Esophagus squamous epithelium (tissue), 5 donors: ENCODE measurements at regions not wholly inside any gene's neighbourhood (a gene's known extent, or its start where the extent isn't known, plus 50 kb on each side); places are given as distances from the start of the nearest gene placed in this dataset.

Source experiments
- DNase-seq: peaks from one replicate; lab custom pipeline; 2025; lab: John Stamatoyannopoulos, UW
- H3K27ac ChIP-seq, 4 donors: fragments of 200-600 bp; sonication (generic); one replicate each; pipeline ENCODE4 v1.5.1; 2016 to 2019; ENCODE audit warnings: mild to moderate bottlenecking in 1 of 4
- H3K27me3 ChIP-seq, 4 donors: fragments of 200-600 bp; sonication (generic); 1 replicate in 3 of 4; 2 replicates in 1 of 4; pipeline versions ENCODE4 v1.5.1 to v1.6.0; 2017 to 2021; ENCODE audit warnings: antibody characterized with exemption in 1 of 4
- H3K36me3 ChIP-seq, 3 donors: fragments of 200-600 bp; sonication (generic); one replicate each; pipeline ENCODE4 v1.5.1; 2016 to 2019
- H3K4me1 ChIP-seq, 3 donors: fragments of 200-600 bp; sonication (generic); one replicate each; pipeline ENCODE4 v1.5.1; 2017 to 2019
- H3K4me3 ChIP-seq, 4 donors: fragments of 200-600 bp; sonication (generic); 1 replicate in 3 of 4; 2 replicates in 1 of 4; pipeline ENCODE4 v1.5.1; 2016 to 2019; ENCODE audit warnings: mild to moderate bottlenecking in 2 of 4, moderate library complexity in 1 of 4
- H3K9me3 ChIP-seq, 3 donors: fragments of 200-600 bp; sonication (generic); one replicate each; pipeline ENCODE4 v1.5.1; 2016 to 2019
- CTCF ChIP-seq, 6 experiments: fragments of 450-650 bp in 4 of 6; fragments of 200-600 bp in 2 of 6; sonication (generic) in 2 of 6; IDR thresholded peaks; one replicate each; pipeline ENCODE4 v1.5.1; 2016 to 2019; ENCODE audit warnings: antibody characterized with exemption in 6 of 6, mild to moderate bottlenecking in 4 of 6, moderate library complexity in 4 of 6
- POLR2A ChIP-seq, 4 donors: fragments of 450-650 bp; IDR thresholded peaks; one replicate each; pipeline ENCODE4 v1.6.1; 2017; ENCODE audit warnings: antibody characterized with exemption in 4 of 4, mild to moderate bottlenecking in 4 of 4, moderate library complexity in 3 of 4
- WGBS, 2 donors: methylation state at CpG; one replicate each; pipeline ENCODE4 v1.1.5; 2018; 5-methylcytosine and 5-hydroxymethylcytosine counted together
- intact Hi-C: fragments of 100-400 bp; cut with DNase I; formaldehyde crosslinking; loops from one replicate; pipeline ENCODE4 v1.15.0; 2022
- donor health status: DM: yes; HTN: yes; CAD: no.

GRCh38 chr1:212155219-212155618 lies 119.7 kb downstream of the DTL start:
- intact Hi-C loops, result no loop called here
- no peaks in the 10 kb centered on the region for H3K36me3 ChIP-seq
- no peaks in the 10 kb centered on the region for H3K27me3 ChIP-seq
- peaks cover 0 to 20% (median 5%) of the 10 kb centered on the region in 3 donors for H3K4me1 ChIP-seq
- no peak for DNase-seq
- no peaks in the 10 kb centered on the region for H3K9me3 ChIP-seq
- TF ChIP-seq POLR2A (IDR thresholded peaks at IDR 0.05) (no peak), CTCF (IDR thresholded peaks at IDR 0.05) (no peak)
- H3K4me3 ChIP-seq, result no peak overlapping the region
- H3K27ac ChIP-seq, result no peak overlapping the region

GRCh38 chr1:212157252-212157651 lies 121.7 kb downstream of the DTL start:
- Histone ChIP-seq H3K36me3 (no peaks in the 10 kb centered on the region), H3K27ac (peak overlapping the region in 3 of 4 donors; percentile 40 to 77 (median 50)), H3K9me3 (no peaks in the 10 kb centered on the region), H3K4me3 (no peak overlapping the region), H3K27me3 (no peaks in the 10 kb centered on the region), H3K4me1 (peaks cover 8 to 32% (median 13%) of the 10 kb centered on the region in 3 donors)
- WGBS, 2 donors, result 29 to 63% methylated on average over 6 of the region's 6 CpGs
- DNase-seq, result no peak
- intact Hi-C loops, result no loop called here
- no peak for TF ChIP-seq POLR2A (IDR thresholded peaks at IDR 0.05)
- no peak for TF ChIP-seq CTCF (IDR thresholded peaks at IDR 0.05)

DNA sequence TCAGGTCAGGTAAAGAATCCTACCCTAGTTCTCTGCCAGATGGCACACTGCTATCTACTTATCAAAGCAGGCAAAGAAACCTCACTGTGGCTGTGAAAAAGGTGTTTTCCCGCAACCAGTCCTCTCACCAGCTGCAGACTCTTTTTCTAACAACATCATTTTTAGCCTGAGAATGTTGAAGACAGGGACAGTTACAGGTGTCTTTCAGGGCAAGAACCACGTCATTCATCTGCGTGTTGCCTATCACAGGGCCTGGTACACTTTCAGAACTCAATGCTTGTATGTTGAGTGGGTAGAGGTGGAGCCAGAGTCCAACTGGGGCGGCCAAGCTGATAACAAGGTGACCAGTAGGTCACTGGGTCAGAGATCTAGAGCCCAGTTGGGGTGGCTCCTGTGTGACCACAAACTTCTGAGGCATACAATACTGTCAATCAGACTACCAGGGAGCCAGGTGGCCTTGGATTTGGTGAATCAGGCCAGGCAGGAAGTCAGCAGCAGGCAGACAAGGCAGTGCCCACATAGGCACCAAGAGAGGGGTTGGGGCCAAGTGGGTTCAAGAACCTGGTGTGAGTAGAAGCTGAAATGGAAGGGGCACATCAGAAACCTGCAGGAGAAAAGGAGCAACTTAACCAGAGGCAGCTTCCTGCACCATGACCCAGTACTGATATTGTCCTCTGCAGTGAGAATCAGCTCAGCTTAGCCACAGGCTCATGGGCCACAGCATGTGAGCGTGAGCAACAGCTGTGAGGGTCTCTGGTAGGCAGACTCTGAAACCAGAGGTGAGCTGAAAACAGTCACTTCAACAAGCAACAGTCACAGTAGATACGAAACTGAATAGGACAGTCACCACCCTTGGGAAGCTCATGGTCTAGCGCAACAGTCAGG lies 123.6 kb downstream of the DTL start:
- H3K27me3 ChIP-seq, result no peaks in the 10 kb centered on the region
- H3K4me1 ChIP-seq, result peaks cover 16 to 39% (median 20%) of the 10 kb centered on the region in 3 donors
- H3K9me3 ChIP-seq, result no peaks in the 10 kb centered on the region
- DNase-seq, result no peak
- TF ChIP-seq CTCF (IDR thresholded peaks at IDR 0.05) (no peak), POLR2A (IDR thresholded peaks at IDR 0.05) (no peak)
- H3K36me3 ChIP-seq, result no peaks in the 10 kb centered on the region
- H3K27ac ChIP-seq, result peak overlapping the region in 1 of 4 donors; percentile 5
- no peak overlapping the region for H3K4me3 ChIP-seq
- intact Hi-C loops, result no loop called here
- WGBS, 2 donors, result 88 to 95% methylated on average over 6 to 7 of the region's 7 CpGs

GRCh38 chr1:212161231-212161781 lies 123.9 kb upstream of the PPP2R5A start:
- DNase-seq, result no peak
- Histone ChIP-seq H3K4me3 (no peak overlapping the region), H3K27me3 (no peaks in the 10 kb centered on the region), H3K27ac (peak overlapping the region in 3 of 4 donors; percentile 35 to 60 (median 47)), H3K9me3 (no peaks in the 10 kb centered on the region), H3K4me1 (peaks cover 16 to 42% (median 20%) of the 10 kb centered on the region in 3 donors), H3K36me3 (no peaks in the 10 kb centered on the region)
- TF ChIP-seq CTCF (IDR thresholded peaks at IDR 0.05) (no peak), POLR2A (IDR thresholded peaks at IDR 0.05) (no peak)
- 14 to 38% methylated on average over 1 to 2 of the region's 2 CpGs for WGBS, 2 donors
- intact Hi-C loops, result no loop called here

GRCh38 chr1:212162635-212163034 lies 122.6 kb upstream of the PPP2R5A start:
- intact Hi-C loops, result no loop called here
- Histone ChIP-seq H3K4me3 (no peak overlapping the region), H3K4me1 (peaks cover 16 to 43% (median 22%) of the 10 kb centered on the region in 3 donors), H3K27me3 (no peaks in the 10 kb centered on the region), H3K9me3 (no peaks in the 10 kb centered on the region), H3K27ac (peak overlapping the region in 1 of 4 donors; percentile 15), H3K36me3 (no peaks in the 10 kb centered on the region)
- TF ChIP-seq CTCF (IDR thresholded peaks at IDR 0.05) (no peak), POLR2A (IDR thresholded peaks at IDR 0.05) (no peak)
- WGBS, 2 donors, result 22 to 50% methylated on average over 5 of the region's 5 CpGs
- DNase-seq, result no peak
